ENCODE measurements at regions not wholly inside any gene's neighbourhood (a gene's known extent, or its start where the extent isn't known, plus 50 kb on each side); places are given as distances from the start of the nearest gene placed in this dataset.

GRCh38 chr17:70878879-70879278, 709.5 kb downstream of the KCNJ2 start:
- FAIRE-seq: no peak
- no peaks in the 10 kb centered on the region for H3K9me3 ChIP-seq (ENCODE audit: control insufficient read depth in 2 of 3, insufficient read depth in 1 of 3, low read length in 3 of 3)

GRCh38 chr17:70879401-70879800, 710.1 kb downstream of the KCNJ2 start:
- no peak overlapping the region for H3K4me3 ChIP-seq (ENCODE audit: low read length in 3 of 3)
- no peak for DNase-seq
- no peak for FAIRE-seq
- H3K27me3 ChIP-seq (ENCODE audit: control insufficient read depth, insufficient read depth, low read length): no peaks in the 10 kb centered on the region
- TF ChIP-seq, protein P1, sequence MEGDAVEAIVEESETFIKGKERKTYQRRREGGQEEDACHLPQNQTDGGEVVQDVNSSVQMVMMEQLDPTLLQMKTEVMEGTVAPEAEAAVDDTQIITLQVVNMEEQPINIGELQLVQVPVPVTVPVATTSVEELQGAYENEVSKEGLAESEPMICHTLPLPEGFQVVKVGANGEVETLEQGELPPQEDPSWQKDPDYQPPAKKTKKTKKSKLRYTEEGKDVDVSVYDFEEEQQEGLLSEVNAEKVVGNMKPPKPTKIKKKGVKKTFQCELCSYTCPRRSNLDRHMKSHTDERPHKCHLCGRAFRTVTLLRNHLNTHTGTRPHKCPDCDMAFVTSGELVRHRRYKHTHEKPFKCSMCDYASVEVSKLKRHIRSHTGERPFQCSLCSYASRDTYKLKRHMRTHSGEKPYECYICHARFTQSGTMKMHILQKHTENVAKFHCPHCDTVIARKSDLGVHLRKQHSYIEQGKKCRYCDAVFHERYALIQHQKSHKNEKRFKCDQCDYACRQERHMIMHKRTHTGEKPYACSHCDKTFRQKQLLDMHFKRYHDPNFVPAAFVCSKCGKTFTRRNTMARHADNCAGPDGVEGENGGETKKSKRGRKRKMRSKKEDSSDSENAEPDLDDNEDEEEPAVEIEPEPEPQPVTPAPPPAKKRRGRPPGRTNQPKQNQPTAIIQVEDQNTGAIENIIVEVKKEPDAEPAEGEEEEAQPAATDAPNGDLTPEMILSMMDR (IDR thresholded peaks at IDR 0.05; ENCODE audit: borderline replicate concordance, extremely low read depth, insufficient read depth): no peak
- no peak overlapping the region for H3K27ac ChIP-seq (ENCODE audit: low read depth in 2 of 2, low read length in 2 of 2)
- intact Hi-C loops (cut with DNase I): no loop called here
- no peaks in the 10 kb centered on the region for H3K4me1 ChIP-seq (ENCODE audit: control insufficient read depth in 2 of 3, insufficient read depth in 2 of 3, low read depth in 1 of 3, low read length in 3 of 3)
- H3K9ac ChIP-seq (ENCODE audit: low read length in 3 of 3): no peak overlapping the region
- no peaks in the 10 kb centered on the region for H3K9me3 ChIP-seq (ENCODE audit: control insufficient read depth in 2 of 3, insufficient read depth in 1 of 3, low read length in 3 of 3)
- no peaks in the 10 kb centered on the region for H3K36me3 ChIP-seq (ENCODE audit: control insufficient read depth in 2 of 3, insufficient read depth in 3 of 3, low read length in 3 of 3)

More at GRCh38 chr17:70878879-70879278, 709.5 kb downstream of the KCNJ2 start:
- TF ChIP-seq, protein P1 (IDR thresholded peaks at IDR 0.05; ENCODE audit: borderline replicate concordance, extremely low read depth, insufficient read depth): no peak
- intact Hi-C loops (cut with DNase I): no loop called here
- H3K9ac ChIP-seq (ENCODE audit: low read length in 3 of 3): no peak overlapping the region
- no peaks in the 10 kb centered on the region for H3K27me3 ChIP-seq (ENCODE audit: control insufficient read depth, insufficient read depth, low read length)
- no peaks in the 10 kb centered on the region for H3K4me1 ChIP-seq (ENCODE audit: control insufficient read depth in 2 of 3, insufficient read depth in 2 of 3, low read depth in 1 of 3, low read length in 3 of 3)
- H3K27ac ChIP-seq (ENCODE audit: low read depth in 2 of 2, low read length in 2 of 2): no peak overlapping the region
- peak in 1 of 5 donors; percentile 21 for DNase-seq
- no peaks in the 10 kb centered on the region for H3K36me3 ChIP-seq (ENCODE audit: control insufficient read depth in 2 of 3, insufficient read depth in 3 of 3, low read length in 3 of 3)
- H3K4me3 ChIP-seq (ENCODE audit: low read length in 3 of 3): no peak overlapping the region

GRCh38 chr17:70881093-70881492, 711.8 kb downstream of the KCNJ2 start:
- FAIRE-seq (no peak), DNase-seq (no peak)
- Histone ChIP-seq H3K4me1 (ENCODE audit: control insufficient read depth in 2 of 3, insufficient read depth in 2 of 3, low read depth in 1 of 3, low read length in 3 of 3) (no peaks in the 10 kb centered on the region), H3K36me3 (ENCODE audit: control insufficient read depth in 2 of 3, insufficient read depth in 3 of 3, low read length in 3 of 3) (no peaks in the 10 kb centered on the region), H3K27ac (ENCODE audit: low read depth in 2 of 2, low read length in 2 of 2) (no peak overlapping the region), H3K4me3 (ENCODE audit: low read length in 3 of 3) (no peak overlapping the region), H3K9ac (ENCODE audit: low read length in 3 of 3) (no peak overlapping the region), H3K9me3 (ENCODE audit: control insufficient read depth in 2 of 3, insufficient read depth in 1 of 3, low read length in 3 of 3) (no peaks in the 10 kb centered on the region), H3K27me3 (ENCODE audit: control insufficient read depth, insufficient read depth, low read length) (no peaks in the 10 kb centered on the region)
- intact Hi-C loops (cut with DNase I): no loop called here
- TF ChIP-seq, protein P1 (IDR thresholded peaks at IDR 0.05; ENCODE audit: borderline replicate concordance, extremely low read depth, insufficient read depth): no peak

GRCh38 chr17:70882504-70882903, 713.2 kb downstream of the KCNJ2 start:
- Histone ChIP-seq H3K27ac (ENCODE audit: low read depth in 2 of 2, low read length in 2 of 2) (no peak overlapping the region), H3K4me3 (ENCODE audit: low read length in 3 of 3) (no peak overlapping the region), H3K36me3 (ENCODE audit: control insufficient read depth in 2 of 3, insufficient read depth in 3 of 3, low read length in 3 of 3) (no peaks in the 10 kb centered on the region), H3K9me3 (ENCODE audit: control insufficient read depth in 2 of 3, insufficient read depth in 1 of 3, low read length in 3 of 3) (no peaks in the 10 kb centered on the region), H3K9ac (ENCODE audit: low read length in 3 of 3) (no peak overlapping the region), H3K4me1 (ENCODE audit: control insufficient read depth in 2 of 3, insufficient read depth in 2 of 3, low read depth in 1 of 3, low read length in 3 of 3) (no peaks in the 10 kb centered on the region), H3K27me3 (ENCODE audit: control insufficient read depth, insufficient read depth, low read length) (no peaks in the 10 kb centered on the region)
- FAIRE-seq: no peak
- intact Hi-C loops (cut with DNase I): no loop called here
- no peak for DNase-seq
- TF ChIP-seq, protein P1 (IDR thresholded peaks at IDR 0.05; ENCODE audit: borderline replicate concordance, extremely low read depth, insufficient read depth): no peak

All from kidney (tissue), 13 donors.